ENCODE measurements at regions not wholly inside any gene's neighbourhood (a gene's known extent, or its start where the extent isn't known, plus 50 kb on each side); places are given as distances from the start of the nearest gene placed in this dataset.

GRCh38 chr10:29914986-29915785 lies 144.2 kb downstream of the JCAD start:
- 49% methylated on average over 3 of the region's 3 CpGs for WGBS

GRCh38 chr10:29908962-29909361 lies 150.4 kb downstream of the JCAD start:
- 62% methylated on average over 6 of the region's 6 CpGs for whole genome bisulfite sequencing
- H3K27ac ChIP-seq = no peak overlapping the region
- no peak for DNase-seq (ENCODE audit: low spot score in 2 of 2)
- H3K9me3 ChIP-seq = no peaks in the 10 kb centered on the region
- no peaks in the 10 kb centered on the region for H3K27me3 ChIP-seq
- H3K36me3 ChIP-seq = no peaks in the 10 kb centered on the region
- H3K4me3 ChIP-seq = no peak overlapping the region
- no peak for TF ChIP-seq POLR2A (IDR thresholded peaks at IDR 0.05)
- no peak for TF ChIP-seq CTCF (IDR thresholded peaks at IDR 0.05)
- TF ChIP-seq POLR2AphosphoS5 (IDR thresholded peaks at IDR 0.05) = no peak
- no peak for TF ChIP-seq EP300 (IDR thresholded peaks at IDR 0.05)
- no peaks in the 10 kb centered on the region for H3K4me1 ChIP-seq

More at GRCh38 chr10:29914986-29915785, 144.2 kb downstream of the JCAD start:
- Histone ChIP-seq H3K27ac (no peak overlapping the region), H3K36me3 (no peaks in the 10 kb centered on the region), H3K9me3 (no peaks in the 10 kb centered on the region), H3K4me3 (no peak overlapping the region), H3K27me3 (no peaks in the 10 kb centered on the region), H3K4me1 (no peaks in the 10 kb centered on the region)
- no peak for DNase-seq (ENCODE audit: low spot score in 2 of 2)
- TF ChIP-seq CTCF (IDR thresholded peaks at IDR 0.05) (no peak), POLR2A (IDR thresholded peaks at IDR 0.05) (no peak)

GRCh38 chr10:29900865-29901264 lies 158.5 kb downstream of the JCAD start:
- TF ChIP-seq POLR2A (IDR thresholded peaks at IDR 0.05) = no peak
- no peak for TF ChIP-seq CTCF (IDR thresholded peaks at IDR 0.05)
- TF ChIP-seq POLR2AphosphoS5 (IDR thresholded peaks at IDR 0.05) = no peak
- TF ChIP-seq EP300 (IDR thresholded peaks at IDR 0.05) = no peak
- no peaks in the 10 kb centered on the region for H3K9me3 ChIP-seq
- H3K27ac ChIP-seq = no peak overlapping the region
- WGBS = 69% methylated on average over 2 of the region's 2 CpGs
- no peak for DNase-seq (ENCODE audit: low spot score in 2 of 2)
- peaks cover 9% of the 10 kb centered on the region for H3K4me1 ChIP-seq
- no peaks in the 10 kb centered on the region for H3K27me3 ChIP-seq
- H3K4me3 ChIP-seq = no peak overlapping the region
- no peaks in the 10 kb centered on the region for H3K36me3 ChIP-seq

- H3K36me3 ChIP-seq = no peaks in the 10 kb centered on the region
- no peak overlapping the region for H3K4me3 ChIP-seq
- no peaks in the 10 kb centered on the region for H3K9me3 ChIP-seq
- no peak overlapping the region for H3K27ac ChIP-seq
- peaks cover 15% of the 10 kb centered on the region for H3K4me1 ChIP-seq
- no peak for TF ChIP-seq POLR2A (IDR thresholded peaks at IDR 0.05)
- TF ChIP-seq EP300 (IDR thresholded peaks at IDR 0.05) = no peak
- TF ChIP-seq CTCF (IDR thresholded peaks at IDR 0.05) = no peak
- no peak for TF ChIP-seq POLR2AphosphoS5 (IDR thresholded peaks at IDR 0.05)
- no peak for DNase-seq (ENCODE audit: low spot score in 2 of 2)
- 85% methylated on average over 6 of the region's 6 CpGs for WGBS
- H3K27me3 ChIP-seq = no peaks in the 10 kb centered on the region
Measured at GRCh38 chr10:29897999-29898716, 161.2 kb downstream of the JCAD start.

- H3K9me3 ChIP-seq = no peaks in the 10 kb centered on the region
- H3K36me3 ChIP-seq = no peaks in the 10 kb centered on the region
- H3K27me3 ChIP-seq = no peaks in the 10 kb centered on the region
- peaks cover 15% of the 10 kb centered on the region for H3K4me1 ChIP-seq
- WGBS = 74% methylated on average over 3 of the region's 3 CpGs
- H3K27ac ChIP-seq = no peak overlapping the region
- DNase-seq (ENCODE audit: low spot score in 2 of 2) = no peak
- H3K4me3 ChIP-seq = no peak overlapping the region
- TF ChIP-seq POLR2AphosphoS5 (IDR thresholded peaks at IDR 0.05) (no peak), CTCF (IDR thresholded peaks at IDR 0.05) (no peak), POLR2A (IDR thresholded peaks at IDR 0.05) (no peak), EP300 (IDR thresholded peaks at IDR 0.05) (no peak)
Measured at GRCh38 chr10:29897430-29897829, 162.0 kb downstream of the JCAD start.
